NT2/D1 (cell line): ENCODE measurements at regions not wholly inside any gene's neighbourhood (a gene's known extent, or its start where the extent isn't known, plus 50 kb on each side); places are given as distances from the start of the nearest gene placed in this dataset.

Experiments
- DNase-seq: peaks from one replicate; pipeline ENCODE4 v3.0.0-alpha.2; 2011; ENCODE audit warnings: low read depth, low spot score
- H3K27me3 ChIP-seq: 2 replicates; pipeline ENCODE4 v1.6.0; 2011; ENCODE audit warnings: mild to moderate bottlenecking; ENCODE audit not compliant: insufficient read length, insufficient read depth
- H3K36me3 ChIP-seq: 2 replicates; pipeline ENCODE4 v1.6.1; 2011; ENCODE audit warnings: mild to moderate bottlenecking, low read length, mixed read lengths; ENCODE audit not compliant: insufficient read depth, insufficient read length
- H3K4me1 ChIP-seq: 2 replicates; pipeline ENCODE4 v1.5.1; 2011; ENCODE audit not compliant: insufficient read depth, insufficient read length
- H3K4me3 ChIP-seq: 2 replicates; pipeline ENCODE4 v1.5.1; 2011; ENCODE audit warnings: low read depth; ENCODE audit not compliant: insufficient read length
- H3K9ac ChIP-seq: 2 replicates; pipeline ENCODE4 v1.6.0; 2011; ENCODE audit warnings: low read depth; ENCODE audit not compliant: insufficient read length
- H3K9me3 ChIP-seq: 2 replicates; pipeline ENCODE4 v1.5.1; 2011; ENCODE audit warnings: mild to moderate bottlenecking, low read length; ENCODE audit not compliant: insufficient read depth
- SUZ12 ChIP-seq: IDR thresholded peaks from 2 replicates; pipeline ENCODE4 v1.6.1; 2011; ENCODE audit not compliant: insufficient read length, insufficient read depth; ENCODE audit errors: extremely low read depth
- YY1 ChIP-seq: IDR thresholded peaks from 2 replicates; pipeline ENCODE4 v1.6.1; 2011; ENCODE audit not compliant: insufficient read length, insufficient read depth
- ZNF274 ChIP-seq: IDR thresholded peaks from 2 replicates; pipeline ENCODE4 v1.6.1; 2011; ENCODE audit warnings: mild to moderate bottlenecking, low read depth, low read length

DNA sequence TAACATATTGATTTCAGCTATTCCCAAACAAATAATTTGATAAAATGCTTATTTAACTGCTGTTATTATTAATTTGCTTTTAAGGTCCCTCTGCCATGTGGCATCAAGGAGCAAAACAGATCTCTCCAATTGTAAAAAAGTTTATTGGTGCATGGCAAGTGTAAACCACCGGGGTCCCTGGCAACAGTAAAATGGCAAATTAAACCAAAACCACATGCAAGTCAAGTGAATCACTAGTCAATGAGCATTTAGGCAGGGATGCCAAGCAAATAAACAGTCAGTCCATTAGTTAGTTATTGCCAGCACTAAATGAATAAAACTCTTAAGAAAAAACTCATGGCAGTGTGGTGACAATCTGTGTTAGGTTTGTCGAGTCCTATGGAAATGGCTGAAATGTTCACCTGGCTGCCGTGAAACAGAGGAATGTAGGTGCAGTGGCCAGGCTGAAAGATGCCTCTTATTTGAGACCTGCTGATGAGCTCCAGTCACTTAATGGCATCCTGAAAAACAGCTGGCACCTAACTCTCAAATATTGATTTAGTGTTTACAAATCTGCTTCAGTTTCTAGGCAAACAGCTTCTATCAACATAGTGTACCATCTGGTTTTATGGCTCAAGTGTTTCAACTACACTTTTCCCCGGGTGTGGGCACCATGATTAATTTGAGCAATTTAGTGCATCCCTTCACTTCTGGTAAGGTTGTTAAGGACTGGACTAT is 296.5 kb upstream of the ITGA1 start:
- no peak for DNase-seq

GRCh38 chr5:52491818-52492217 is 295.9 kb upstream of the ITGA1 start:
- TF ChIP-seq SUZ12 (no peak), ZNF274 (no peak), YY1 (no peak)
- no peaks in the 10 kb centered on the region for H3K9me3 ChIP-seq

More for the DNA sequence above, 296.5 kb upstream of the ITGA1 start:
- Histone ChIP-seq H3K4me1 (no peaks in the 10 kb centered on the region), H3K4me3 (no peak overlapping the region), H3K27me3 (no peaks in the 10 kb centered on the region), H3K36me3 (no peaks in the 10 kb centered on the region), H3K9me3 (no peaks in the 10 kb centered on the region), H3K9ac (no peak overlapping the region)
- TF ChIP-seq ZNF274 (no peak), SUZ12 (no peak), YY1 (no peak)

GRCh38 chr5:52497133-52497693 is 290.5 kb upstream of the ITGA1 start:
- H3K9me3 ChIP-seq: no peaks in the 10 kb centered on the region
- no peaks in the 10 kb centered on the region for H3K4me1 ChIP-seq
- no peak overlapping the region for H3K4me3 ChIP-seq
- TF ChIP-seq YY1: no peak
- TF ChIP-seq SUZ12: no peak
- TF ChIP-seq ZNF274: no peak
- no peak overlapping the region for H3K9ac ChIP-seq
- DNase-seq: no peak
- no peaks in the 10 kb centered on the region for H3K27me3 ChIP-seq
- H3K36me3 ChIP-seq: no peaks in the 10 kb centered on the region

More at GRCh38 chr5:52491818-52492217, 295.9 kb upstream of the ITGA1 start:
- Histone ChIP-seq H3K9ac (no peak overlapping the region), H3K4me1 (no peaks in the 10 kb centered on the region), H3K27me3 (no peaks in the 10 kb centered on the region), H3K4me3 (no peak overlapping the region), H3K36me3 (no peaks in the 10 kb centered on the region)
- no peak for DNase-seq

DNA sequence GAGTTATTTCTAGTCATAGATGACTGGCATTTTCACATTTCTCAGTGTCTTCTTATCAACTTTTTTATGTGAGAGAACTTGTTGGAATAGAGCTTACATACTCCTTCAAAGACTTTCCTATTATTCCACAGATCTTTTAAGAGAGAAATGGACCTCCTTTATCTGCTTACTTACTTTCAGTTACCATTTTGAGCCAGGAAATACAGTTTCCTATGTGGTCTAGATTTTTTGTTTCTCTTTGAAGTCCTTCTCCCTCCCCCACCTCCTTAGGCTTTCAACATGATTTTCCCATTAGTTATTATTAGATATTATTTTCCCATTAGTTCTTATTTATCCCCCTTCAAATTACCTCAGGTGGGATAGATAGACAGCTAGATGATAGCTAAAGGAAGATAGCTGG is 289.1 kb upstream of the ITGA1 start:
- Histone ChIP-seq H3K27me3 (no peaks in the 10 kb centered on the region), H3K9me3 (no peaks in the 10 kb centered on the region), H3K36me3 (no peaks in the 10 kb centered on the region), H3K4me3 (no peak overlapping the region), H3K9ac (no peak overlapping the region), H3K4me1 (no peaks in the 10 kb centered on the region)
- TF ChIP-seq ZNF274: no peak
- TF ChIP-seq SUZ12: no peak
- no peak for TF ChIP-seq YY1
- no peak for DNase-seq

- Histone ChIP-seq H3K36me3 (no peaks in the 10 kb centered on the region), H3K9me3 (no peaks in the 10 kb centered on the region), H3K4me3 (no peak overlapping the region), H3K27me3 (no peaks in the 10 kb centered on the region), H3K4me1 (no peaks in the 10 kb centered on the region), H3K9ac (no peak overlapping the region)
- no peak for DNase-seq
- TF ChIP-seq ZNF274: no peak
These were observed 285.2 kb upstream of the ITGA1 start for GRCh38 chr5:52502460-52502999.

GRCh38 chr5:52504584-52505240 is 283.0 kb upstream of the ITGA1 start:
- DNase-seq: no peak
- Histone ChIP-seq H3K9me3 (no peaks in the 10 kb centered on the region), H3K4me3 (no peak overlapping the region), H3K27me3 (no peaks in the 10 kb centered on the region), H3K36me3 (no peaks in the 10 kb centered on the region), H3K9ac (no peak overlapping the region), H3K4me1 (no peaks in the 10 kb centered on the region)
- TF ChIP-seq SUZ12: no peak
- TF ChIP-seq ZNF274: no peak
- no peak for TF ChIP-seq YY1

DNA sequence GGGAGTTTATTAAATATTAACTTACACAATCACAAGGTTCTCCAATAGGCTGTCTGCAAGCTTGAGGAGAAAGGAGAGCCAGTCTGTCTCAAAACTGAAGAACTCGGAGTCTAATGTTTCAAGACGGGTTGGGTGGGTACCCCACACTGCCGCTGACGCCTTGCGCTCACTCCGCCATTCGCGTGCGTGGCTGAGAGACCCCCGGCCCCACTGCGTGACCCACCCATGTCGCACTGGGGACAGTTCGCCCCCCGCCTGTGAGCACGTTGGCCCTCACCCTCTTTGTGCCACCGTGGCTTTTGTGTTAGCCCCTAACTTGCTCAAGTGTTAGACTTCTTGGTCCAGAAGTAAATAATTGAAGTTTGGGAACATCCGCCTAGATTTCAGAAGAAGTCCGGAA is 270.0 kb upstream of the ITGA1 start:
- Histone ChIP-seq H3K4me1 (no peaks in the 10 kb centered on the region), H3K9me3 (no peaks in the 10 kb centered on the region), H3K4me3 (no peak overlapping the region), H3K9ac (no peak overlapping the region), H3K36me3 (no peaks in the 10 kb centered on the region), H3K27me3 (no peaks in the 10 kb centered on the region)
- no peak for DNase-seq
- TF ChIP-seq SUZ12: no peak
- no peak for TF ChIP-seq YY1
- TF ChIP-seq ZNF274: no peak
